IMR-90 (cell line): ENCODE measurements at regions not wholly inside any gene's neighbourhood (a gene's known extent, or its start where the extent isn't known, plus 50 kb on each side); places are given as distances from the start of the nearest gene placed in this dataset.

Experiments
- CEBPB ChIP-seq: IDR thresholded peaks from 2 replicates; pipeline ENCODE4 v1.6.1; 2012; ENCODE audit warnings: low read depth, low read length, improper control_type of control experiment
- CTCF ChIP-seq: conservative IDR thresholded peaks from 2 replicates; pipeline ENCODE4 v1.5.1; 2012; ENCODE audit warnings: mild to moderate bottlenecking, low read depth, low read length, improper control_type of control experiment
- ELK1 ChIP-seq: fragments of 150-350 bp; IDR thresholded peaks from 2 replicates; pipeline ENCODE4 v1.6.1; 2016; ENCODE audit warnings: low read depth, mild to moderate bottlenecking, low read length, moderate library complexity, borderline replicate concordance
- NFE2L2 ChIP-seq: fragments of 150-350 bp; IDR thresholded peaks from 2 replicates; pipeline ENCODE4 v1.6.1; 2016; ENCODE audit warnings: low read depth, mild to moderate bottlenecking, low read length
- POLR2A ChIP-seq: IDR thresholded peaks from 2 replicates; pipeline ENCODE4 v1.6.1; 2012; ENCODE audit warnings: mild to moderate bottlenecking, low read depth, low read length
- RAD21 ChIP-seq: IDR thresholded peaks from 2 replicates; pipeline ENCODE4 v1.6.1; 2012; ENCODE audit warnings: low read length, improper control_type of control experiment
- RCOR1 ChIP-seq: IDR thresholded peaks from 2 replicates; pipeline ENCODE4 v1.6.1; 2012; ENCODE audit warnings: mild to moderate bottlenecking, low read length, improper control_type of control experiment; ENCODE audit not compliant: insufficient replicate concordance
- RFX5 ChIP-seq: IDR thresholded peaks from 2 replicates; pipeline ENCODE4 v1.8.0; 2012; ENCODE audit warnings: low read depth, mild to moderate bottlenecking, low read length, moderate library complexity

DNA sequence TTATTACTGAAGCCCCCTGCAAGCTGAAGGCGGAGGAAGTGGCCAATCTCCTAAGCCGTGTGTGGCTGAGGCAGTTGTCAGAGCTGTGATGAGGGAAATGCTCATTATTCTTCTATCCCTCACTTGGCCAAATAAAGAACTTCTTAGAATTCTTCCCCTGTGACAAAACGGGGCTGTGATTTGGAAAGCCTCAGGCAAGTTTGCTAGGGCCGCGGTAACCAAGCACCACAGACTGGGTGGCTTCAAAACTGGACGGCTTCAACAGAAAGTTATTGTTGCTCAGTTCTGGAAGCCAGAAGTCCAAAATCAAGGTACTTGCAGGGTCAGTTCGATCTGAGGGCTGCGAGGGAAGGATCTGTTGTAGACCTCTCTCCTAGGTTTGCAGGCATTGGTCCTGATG is 72.3 kb upstream of the STEAP1B start:
- no peak for TF ChIP-seq CTCF
- TF ChIP-seq RAD21, result no peak
- no peak for TF ChIP-seq POLR2A
- no peak for TF ChIP-seq ELK1
- no peak for TF ChIP-seq CEBPB
- TF ChIP-seq RCOR1, result no peak
- no peak for TF ChIP-seq NFE2L2
- no peak for TF ChIP-seq RFX5
